ENCODE measurements at regions not wholly inside any gene's neighbourhood (a gene's known extent, or its start where the extent isn't known, plus 50 kb on each side); places are given as distances from the start of the nearest gene placed in this dataset.

- Histone ChIP-seq H3K9me3 (no peaks in the 10 kb centered on the region), H3K4me3 (no peak overlapping the region), H3K27me3 (no peaks in the 10 kb centered on the region), H3K36me3 (no peaks in the 10 kb centered on the region), H3K4me1 (no peaks in the 10 kb centered on the region), H3K27ac (no peak overlapping the region)
- no peak for DNase-seq (ENCODE audit: extremely low spot score in 2 of 2)
- TF ChIP-seq, protein P1, sequence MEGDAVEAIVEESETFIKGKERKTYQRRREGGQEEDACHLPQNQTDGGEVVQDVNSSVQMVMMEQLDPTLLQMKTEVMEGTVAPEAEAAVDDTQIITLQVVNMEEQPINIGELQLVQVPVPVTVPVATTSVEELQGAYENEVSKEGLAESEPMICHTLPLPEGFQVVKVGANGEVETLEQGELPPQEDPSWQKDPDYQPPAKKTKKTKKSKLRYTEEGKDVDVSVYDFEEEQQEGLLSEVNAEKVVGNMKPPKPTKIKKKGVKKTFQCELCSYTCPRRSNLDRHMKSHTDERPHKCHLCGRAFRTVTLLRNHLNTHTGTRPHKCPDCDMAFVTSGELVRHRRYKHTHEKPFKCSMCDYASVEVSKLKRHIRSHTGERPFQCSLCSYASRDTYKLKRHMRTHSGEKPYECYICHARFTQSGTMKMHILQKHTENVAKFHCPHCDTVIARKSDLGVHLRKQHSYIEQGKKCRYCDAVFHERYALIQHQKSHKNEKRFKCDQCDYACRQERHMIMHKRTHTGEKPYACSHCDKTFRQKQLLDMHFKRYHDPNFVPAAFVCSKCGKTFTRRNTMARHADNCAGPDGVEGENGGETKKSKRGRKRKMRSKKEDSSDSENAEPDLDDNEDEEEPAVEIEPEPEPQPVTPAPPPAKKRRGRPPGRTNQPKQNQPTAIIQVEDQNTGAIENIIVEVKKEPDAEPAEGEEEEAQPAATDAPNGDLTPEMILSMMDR (IDR thresholded peaks at IDR 0.05) = peak in 1 of 3 experiments; percentile 23
- TF ChIP-seq POLR2AphosphoS5 (IDR thresholded peaks at IDR 0.05; ENCODE audit: insufficient read depth in 1 of 2, low read depth in 1 of 2) = no peak
- TF ChIP-seq POLR2A (IDR thresholded peaks at IDR 0.05) = no peak
- intact Hi-C loops (cut with DNase I) = no loop called here
Measured at GRCh38 chr3:104628185-104628789, 738.4 kb upstream of the ALCAM start.

GRCh38 chr3:104629038-104629437 is 737.7 kb upstream of the ALCAM start:
- Histone ChIP-seq H3K4me3 (no peak overlapping the region), H3K9me3 (no peaks in the 10 kb centered on the region), H3K4me1 (no peaks in the 10 kb centered on the region), H3K27ac (no peak overlapping the region), H3K27me3 (no peaks in the 10 kb centered on the region), H3K36me3 (no peaks in the 10 kb centered on the region)
- intact Hi-C loops (cut with DNase I) = no loop called here
- no peak for DNase-seq (ENCODE audit: extremely low spot score in 2 of 2)
- no peak for TF ChIP-seq POLR2AphosphoS5 (IDR thresholded peaks at IDR 0.05; ENCODE audit: insufficient read depth in 1 of 2, low read depth in 1 of 2)
- no peak for TF ChIP-seq POLR2A (IDR thresholded peaks at IDR 0.05)
- TF ChIP-seq, protein P1 (IDR thresholded peaks at IDR 0.05) = no peak

GRCh38 chr3:104631254-104631653 is 735.5 kb upstream of the ALCAM start:
- H3K4me3 ChIP-seq = no peak overlapping the region
- DNase-seq (ENCODE audit: extremely low spot score in 2 of 2) = no peak
- TF ChIP-seq POLR2AphosphoS5 (IDR thresholded peaks at IDR 0.05; ENCODE audit: insufficient read depth in 1 of 2, low read depth in 1 of 2) (no peak), POLR2A (IDR thresholded peaks at IDR 0.05) (no peak)
- TF ChIP-seq, protein P1 (IDR thresholded peaks at IDR 0.05) = no peak
- intact Hi-C loops (cut with DNase I) = no loop called here
- no peaks in the 10 kb centered on the region for H3K27me3 ChIP-seq
- H3K4me1 ChIP-seq = no peaks in the 10 kb centered on the region
- H3K9me3 ChIP-seq = no peaks in the 10 kb centered on the region
- H3K27ac ChIP-seq = no peak overlapping the region
- no peaks in the 10 kb centered on the region for H3K36me3 ChIP-seq

DNA sequence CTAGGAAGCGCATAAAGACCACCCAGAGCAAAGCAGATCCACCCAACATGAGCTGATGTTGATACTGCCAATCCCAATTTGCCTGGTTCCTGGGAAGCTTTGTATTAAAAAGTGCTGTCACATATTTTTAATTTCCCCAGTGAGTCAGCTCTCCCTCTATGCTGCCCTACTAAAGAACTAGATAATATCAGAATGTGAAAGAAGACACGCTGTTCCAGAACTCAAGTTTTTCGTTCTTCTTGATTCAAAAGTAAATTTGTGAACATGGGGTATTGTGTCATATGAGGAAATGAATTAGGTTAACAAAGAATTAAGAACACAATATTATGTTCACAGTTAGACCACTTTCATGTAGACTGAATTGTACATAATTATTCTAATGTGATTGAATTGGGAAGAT is 734.2 kb upstream of the ALCAM start:
- no peak for TF ChIP-seq POLR2AphosphoS5 (IDR thresholded peaks at IDR 0.05; ENCODE audit: insufficient read depth in 1 of 2, low read depth in 1 of 2)
- no peak for TF ChIP-seq POLR2A (IDR thresholded peaks at IDR 0.05)
- TF ChIP-seq, protein P1 (IDR thresholded peaks at IDR 0.05) = no peak
- H3K27ac ChIP-seq = no peak overlapping the region
- intact Hi-C loops (cut with DNase I) = no loop called here
- no peak overlapping the region for H3K4me3 ChIP-seq
- no peak for DNase-seq (ENCODE audit: extremely low spot score in 2 of 2)
- no peaks in the 10 kb centered on the region for H3K9me3 ChIP-seq
- no peaks in the 10 kb centered on the region for H3K27me3 ChIP-seq
- no peaks in the 10 kb centered on the region for H3K36me3 ChIP-seq
- no peaks in the 10 kb centered on the region for H3K4me1 ChIP-seq

DNA sequence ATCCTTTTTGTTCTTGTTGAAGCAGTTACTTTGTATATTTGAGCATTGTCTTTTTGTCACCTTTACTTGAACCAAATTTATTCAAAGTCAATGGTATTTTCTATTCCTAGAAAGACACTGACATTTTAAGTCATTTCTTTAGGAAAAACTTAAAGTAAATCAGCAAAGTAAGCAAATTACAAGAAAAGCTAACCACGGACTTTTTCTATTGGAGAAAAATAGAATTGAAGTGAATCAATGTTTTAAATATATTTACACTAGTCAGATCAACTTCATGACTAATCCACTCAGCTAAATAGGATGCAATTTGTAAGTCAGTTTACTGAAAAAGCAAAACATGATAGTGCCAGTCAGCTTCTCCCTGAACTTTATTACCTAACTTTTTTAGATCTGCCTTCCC is 733.8 kb upstream of the ALCAM start:
- TF ChIP-seq, protein P1 (IDR thresholded peaks at IDR 0.05) = no peak
- TF ChIP-seq POLR2AphosphoS5 (IDR thresholded peaks at IDR 0.05; ENCODE audit: insufficient read depth in 1 of 2, low read depth in 1 of 2) (no peak), POLR2A (IDR thresholded peaks at IDR 0.05) (no peak)
- no peaks in the 10 kb centered on the region for H3K36me3 ChIP-seq

More for the DNA sequence above, 733.8 kb upstream of the ALCAM start:
- intact Hi-C loops (cut with DNase I) = no loop called here
- H3K27ac ChIP-seq = no peak overlapping the region
- H3K4me1 ChIP-seq = no peaks in the 10 kb centered on the region
- no peaks in the 10 kb centered on the region for H3K27me3 ChIP-seq
- no peak overlapping the region for H3K4me3 ChIP-seq
- DNase-seq (ENCODE audit: extremely low spot score in 2 of 2) = no peak
- no peaks in the 10 kb centered on the region for H3K9me3 ChIP-seq
